Large intestine (tissue), 3 donors: ENCODE measurements at regions not wholly inside any gene's neighbourhood (a gene's known extent, or its start where the extent isn't known, plus 50 kb on each side); places are given as distances from the start of the nearest gene placed in this dataset.

ENCODE experiments used
- DNase-seq, 2 donors: peaks; one replicate each; pipeline versions ENCODE4 v3.0.0 to v3.0.0-alpha.2; 2013
- H3K27ac ChIP-seq: one replicate; pipeline ENCODE4 v1.5.1; 2013; ENCODE audit warnings: low read length
- H3K27me3 ChIP-seq: 2 replicates; pipeline ENCODE4 v1.6.1; 2013; ENCODE audit warnings: low read length; ENCODE audit not compliant: control insufficient read depth, insufficient read depth
- H3K36me3 ChIP-seq: 2 replicates; pipeline ENCODE4 v1.6.1; 2013; ENCODE audit warnings: low read length; ENCODE audit not compliant: control insufficient read depth, insufficient read depth
- H3K4me1 ChIP-seq: one replicate; pipeline ENCODE4 v1.6.1; 2013; ENCODE audit warnings: low read length; ENCODE audit not compliant: control insufficient read depth, insufficient read depth
- H3K4me3 ChIP-seq: one replicate; pipeline ENCODE4 v1.5.1; 2013; ENCODE audit warnings: low read length
- H3K9me3 ChIP-seq: one replicate; pipeline ENCODE4 v1.6.1; 2013; ENCODE audit warnings: mild to moderate bottlenecking, low read depth, low read length, moderate library complexity; ENCODE audit not compliant: control insufficient read depth
- WGBS: methylation state at CpG from one replicate; pipeline ENCODE4 v1.1.5; 2013; ENCODE audit warnings: low lambda C conversion rate; ENCODE audit not compliant: insufficient coverage; 5-methylcytosine and 5-hydroxymethylcytosine counted together

- 59% methylated on average over 3 of the region's 5 CpGs for WGBS
These were observed 420.4 kb upstream of the PITX2 start for GRCh38 chr4:111043286-111043685.

GRCh38 chr4:111045992-111046391, 423.1 kb upstream of the PITX2 start:
- Histone ChIP-seq H3K27me3 (no peaks in the 10 kb centered on the region), H3K4me3 (no peak overlapping the region), H3K9me3 (no peaks in the 10 kb centered on the region), H3K36me3 (no peaks in the 10 kb centered on the region), H3K27ac (no peak overlapping the region), H3K4me1 (peaks cover 5% of the 10 kb centered on the region)
- DNase-seq, result no peak
- WGBS, result 83% methylated on average over 1 of the region's 2 CpGs

More at GRCh38 chr4:111043286-111043685, 420.4 kb upstream of the PITX2 start:
- peaks cover 5% of the 10 kb centered on the region for H3K4me1 ChIP-seq
- H3K9me3 ChIP-seq, result no peaks in the 10 kb centered on the region
- H3K4me3 ChIP-seq, result no peak overlapping the region
- no peaks in the 10 kb centered on the region for H3K27me3 ChIP-seq
- no peak overlapping the region for H3K27ac ChIP-seq
- DNase-seq, result no peak
- H3K36me3 ChIP-seq, result no peaks in the 10 kb centered on the region

- Histone ChIP-seq H3K27me3 (no peaks in the 10 kb centered on the region), H3K4me1 (peaks cover 5% of the 10 kb centered on the region), H3K27ac (peak overlapping the region; percentile 45), H3K4me3 (no peak overlapping the region), H3K36me3 (no peaks in the 10 kb centered on the region), H3K9me3 (no peaks in the 10 kb centered on the region)
- WGBS, result 44% methylated on average over 2 of the region's 2 CpGs
- DNase-seq, result peak; percentile 44 to 51
These were observed 423.9 kb upstream of the PITX2 start for GRCh38 chr4:111046811-111047210.

- Histone ChIP-seq H3K36me3 (no peaks in the 10 kb centered on the region), H3K27me3 (no peaks in the 10 kb centered on the region), H3K4me1 (peaks cover 5% of the 10 kb centered on the region), H3K4me3 (no peak overlapping the region), H3K27ac (no peak overlapping the region), H3K9me3 (no peaks in the 10 kb centered on the region)
- no CpG with 5 or more reads among the region's 5 CpGs for whole genome bisulfite sequencing
- no peak for DNase-seq
These were observed 425.4 kb upstream of the PITX2 start for GRCh38 chr4:111048316-111048715.

GRCh38 chr4:111064342-111064993, 441.6 kb upstream of the PITX2 start:
- no peaks in the 10 kb centered on the region for H3K4me1 ChIP-seq
- no peak for DNase-seq
- H3K27ac ChIP-seq, result no peak overlapping the region
- no peaks in the 10 kb centered on the region for H3K9me3 ChIP-seq
- no CpG with 5 or more reads among the region's 4 CpGs for WGBS
- H3K36me3 ChIP-seq, result no peaks in the 10 kb centered on the region
- no peaks in the 10 kb centered on the region for H3K27me3 ChIP-seq
- H3K4me3 ChIP-seq, result no peak overlapping the region

GRCh38 chr4:111066001-111066400, 443.1 kb upstream of the PITX2 start:
- WGBS, result no CpG with 5 or more reads among the region's 2 CpGs
- H3K27me3 ChIP-seq, result no peaks in the 10 kb centered on the region
- no peak for DNase-seq

GRCh38 chr4:111066447-111066846, 443.6 kb upstream of the PITX2 start:
- H3K27me3 ChIP-seq, result no peaks in the 10 kb centered on the region
- no peaks in the 10 kb centered on the region for H3K36me3 ChIP-seq
- DNase-seq, result no peak
- H3K4me1 ChIP-seq, result no peaks in the 10 kb centered on the region
- no peak overlapping the region for H3K4me3 ChIP-seq
- H3K27ac ChIP-seq, result no peak overlapping the region
- no peaks in the 10 kb centered on the region for H3K9me3 ChIP-seq

More at GRCh38 chr4:111066001-111066400, 443.1 kb upstream of the PITX2 start:
- no peak overlapping the region for H3K27ac ChIP-seq
- H3K4me1 ChIP-seq, result no peaks in the 10 kb centered on the region
- H3K36me3 ChIP-seq, result no peaks in the 10 kb centered on the region
- H3K4me3 ChIP-seq, result no peak overlapping the region
- H3K9me3 ChIP-seq, result no peaks in the 10 kb centered on the region

GRCh38 chr4:111066887-111067286, 444.0 kb upstream of the PITX2 start:
- Histone ChIP-seq H3K4me3 (no peak overlapping the region), H3K27ac (no peak overlapping the region), H3K36me3 (no peaks in the 10 kb centered on the region), H3K9me3 (no peaks in the 10 kb centered on the region), H3K27me3 (no peaks in the 10 kb centered on the region), H3K4me1 (no peaks in the 10 kb centered on the region)
- no CpG with 5 or more reads among the region's 1 CpG for WGBS
- no peak for DNase-seq

GRCh38 chr4:111068883-111069282, 446.0 kb upstream of the PITX2 start:
- Histone ChIP-seq H3K9me3 (no peaks in the 10 kb centered on the region), H3K27ac (no peak overlapping the region), H3K4me1 (no peaks in the 10 kb centered on the region), H3K36me3 (no peaks in the 10 kb centered on the region), H3K27me3 (no peaks in the 10 kb centered on the region), H3K4me3 (no peak overlapping the region)
- DNase-seq, result no peak
- WGBS, result no CpG with 5 or more reads among the region's 3 CpGs

- no CpG with 5 or more reads among the region's 4 CpGs for WGBS
- Histone ChIP-seq H3K4me1 (no peaks in the 10 kb centered on the region), H3K9me3 (no peaks in the 10 kb centered on the region), H3K27ac (no peak overlapping the region), H3K4me3 (no peak overlapping the region), H3K27me3 (no peaks in the 10 kb centered on the region), H3K36me3 (no peaks in the 10 kb centered on the region)
- DNase-seq, result no peak
These were observed 447.5 kb upstream of the PITX2 start for GRCh38 chr4:111070390-111070789.

- WGBS, result no CpG with 5 or more reads among the region's 12 CpGs
- Histone ChIP-seq H3K4me3 (no peak overlapping the region), H3K27me3 (no peaks in the 10 kb centered on the region), H3K4me1 (no peaks in the 10 kb centered on the region), H3K9me3 (no peaks in the 10 kb centered on the region), H3K27ac (no peak overlapping the region), H3K36me3 (no peaks in the 10 kb centered on the region)
- DNase-seq, result no peak
These were observed 451.7 kb upstream of the PITX2 start for GRCh38 chr4:111074523-111075114.
